Osteoblast (primary cell): ENCODE measurements at regions not wholly inside any gene's neighbourhood (a gene's known extent, or its start where the extent isn't known, plus 50 kb on each side); places are given as distances from the start of the nearest gene placed in this dataset.

Experiments used
- DNase-seq: peaks from one replicate; pipeline ENCODE4 v3.0.0; 2011; ENCODE audit warnings: low spot score, mixed read lengths; ENCODE audit not compliant: insufficient read length; ENCODE audit errors: missing footprints
- H2AFZ ChIP-seq: 2 replicates; pipeline ENCODE4 v1.6.0; 2011; ENCODE audit warnings: mild to moderate bottlenecking, low read length
- H3K27ac ChIP-seq: 2 replicates; pipeline ENCODE4 v1.5.1; 2011; ENCODE audit warnings: mild to moderate bottlenecking, low read depth, low read length, moderate library complexity
- H3K27me3 ChIP-seq: 2 replicates; pipeline ENCODE4 v1.6.0; 2012; ENCODE audit warnings: mild to moderate bottlenecking, control low read depth, inconsistent platforms, low read length, moderate library complexity; ENCODE audit not compliant: insufficient read depth
- H3K36me3 ChIP-seq: 2 replicates; pipeline ENCODE4 v1.5.1; 2011; ENCODE audit warnings: mild to moderate bottlenecking, low read length, control low read depth, moderate library complexity; ENCODE audit not compliant: insufficient read depth
- H3K4me1 ChIP-seq: 2 replicates; pipeline ENCODE4 v1.5.1; 2011; ENCODE audit warnings: mild to moderate bottlenecking, low read length, control low read depth, moderate library complexity; ENCODE audit not compliant: insufficient read depth
- H3K4me2 ChIP-seq: 2 replicates; pipeline ENCODE4 v1.6.0; 2011; ENCODE audit warnings: mild to moderate bottlenecking, low read length; ENCODE audit not compliant: insufficient read depth
- H3K4me3 ChIP-seq: fragments of 200-600 bp; sonication (generic); 3 replicates; pipeline ENCODE4 v1.5.1; 2012; ENCODE audit warnings: mild to moderate bottlenecking, low read length, inconsistent platforms; ENCODE audit not compliant: insufficient read depth
- H3K79me2 ChIP-seq: 2 replicates; pipeline ENCODE4 v1.6.0; 2012; ENCODE audit warnings: mild to moderate bottlenecking, low read length, control low read depth, inconsistent platforms; ENCODE audit not compliant: insufficient read depth
- H3K9me3 ChIP-seq: 2 replicates; pipeline ENCODE4 v1.5.1; 2011; ENCODE audit warnings: low read depth, low read length, control low read depth
- H4K20me1 ChIP-seq: 2 replicates; pipeline ENCODE4 v1.6.0; 2012; ENCODE audit warnings: mild to moderate bottlenecking, low read length, control low read depth; ENCODE audit not compliant: insufficient read depth
- CTCF ChIP-seq: IDR thresholded peaks from 2 replicates; pipeline ENCODE4 v1.5.1; 2011; ENCODE audit warnings: mild to moderate bottlenecking, low read depth, low read length, moderate library complexity; ENCODE audit errors: extremely low read depth

- Histone ChIP-seq H2AFZ (no peak overlapping the region), H4K20me1 (no peaks in the 10 kb centered on the region), H3K27me3 (no peaks in the 10 kb centered on the region), H3K79me2 (no peaks in the 10 kb centered on the region), H3K9me3 (no peaks in the 10 kb centered on the region), H3K4me1 (no peaks in the 10 kb centered on the region), H3K4me3 (no peak overlapping the region), H3K27ac (no peak overlapping the region), H3K36me3 (no peaks in the 10 kb centered on the region), H3K4me2 (no peak overlapping the region)
- no peak for DNase-seq
- no peak for TF ChIP-seq CTCF
Observed at GRCh38 chr1:177435364-177435763, 264.6 kb downstream of the BRINP2 start.

GRCh38 chr1:177432897-177433296 is 262.1 kb downstream of the BRINP2 start:
- H3K36me3 ChIP-seq = no peaks in the 10 kb centered on the region
- no peaks in the 10 kb centered on the region for H3K79me2 ChIP-seq
- H3K9me3 ChIP-seq = no peaks in the 10 kb centered on the region
- no peak overlapping the region for H2AFZ ChIP-seq
- DNase-seq = no peak
- H3K4me1 ChIP-seq = no peaks in the 10 kb centered on the region
- no peak overlapping the region for H3K4me3 ChIP-seq
- no peak overlapping the region for H3K4me2 ChIP-seq
- no peaks in the 10 kb centered on the region for H3K27me3 ChIP-seq
- H4K20me1 ChIP-seq = no peaks in the 10 kb centered on the region
- peak; percentile 41 for TF ChIP-seq CTCF
- H3K27ac ChIP-seq = no peak overlapping the region

GRCh38 chr1:177431123-177431522 is 260.4 kb downstream of the BRINP2 start:
- Histone ChIP-seq H3K79me2 (no peaks in the 10 kb centered on the region), H3K4me1 (no peaks in the 10 kb centered on the region), H3K27me3 (no peaks in the 10 kb centered on the region), H3K36me3 (no peaks in the 10 kb centered on the region), H3K4me2 (no peak overlapping the region), H3K27ac (no peak overlapping the region), H2AFZ (no peak overlapping the region), H3K4me3 (no peak overlapping the region), H3K9me3 (no peaks in the 10 kb centered on the region), H4K20me1 (no peaks in the 10 kb centered on the region)
- TF ChIP-seq CTCF = no peak
- no peak for DNase-seq

GRCh38 chr1:177429234-177429633 is 258.5 kb downstream of the BRINP2 start:
- Histone ChIP-seq H3K36me3 (no peaks in the 10 kb centered on the region), H3K4me1 (no peaks in the 10 kb centered on the region), H2AFZ (no peak overlapping the region), H3K9me3 (no peaks in the 10 kb centered on the region), H3K27me3 (no peaks in the 10 kb centered on the region), H4K20me1 (no peaks in the 10 kb centered on the region), H3K4me3 (no peak overlapping the region), H3K79me2 (no peaks in the 10 kb centered on the region), H3K27ac (no peak overlapping the region), H3K4me2 (no peak overlapping the region)
- DNase-seq = no peak
- TF ChIP-seq CTCF = no peak
